Body of pancreas (tissue), 4 donors: ENCODE measurements at regions not wholly inside any gene's neighbourhood (a gene's known extent, or its start where the extent isn't known, plus 50 kb on each side); places are given as distances from the start of the nearest gene placed in this dataset.

Source experiments
- ATAC-seq: fragments of 150-250 bp; one replicate; pipeline ENCODE4 v1.9.1; 2016
- DNase-seq, 4 donors: peaks; one replicate each; pipeline ENCODE4 v3.0.0-alpha.2; 2019
- H3K27ac ChIP-seq, 4 donors: fragments of 200-600 bp; sonication (generic); 1 replicate in 3 of 4; 2 replicates in 1 of 4; pipeline versions ENCODE4 v1.5.1 to v1.6.1; 2016 to 2019; ENCODE audit warnings: mild to moderate bottlenecking in 1 of 4, mixed read lengths in 1 of 4, moderate library complexity in 1 of 4
- H3K27me3 ChIP-seq, 2 donors: fragments of 200-600 bp; sonication (generic); one replicate each; pipeline ENCODE4 v1.6.0; 2016; ENCODE audit warnings: mild to moderate bottlenecking in 1 of 2
- H3K36me3 ChIP-seq, 2 donors: fragments of 200-600 bp; sonication (generic); replicated peaks in 1 of 2; 2 replicates each; pipeline ENCODE4 v1.5.1; 2016; ENCODE audit warnings: low read depth in 2 of 2; ENCODE audit not compliant: insufficient read depth in 1 of 2
- H3K4me1 ChIP-seq: fragments of 200-600 bp; sonication (generic); one replicate; pipeline ENCODE4 v1.6.0; 2016
- H3K4me3 ChIP-seq, 2 donors: fragments of 200-600 bp; sonication (generic); 1 replicate in 1 of 2; 2 replicates in 1 of 2; pipeline ENCODE4 v1.5.1; 2016 to 2019
- H3K9me3 ChIP-seq, 3 donors: fragments of 200-600 bp; sonication (generic); 1 replicate in 2 of 3; 2 replicates in 1 of 3; pipeline ENCODE4 v1.5.1; 2016
- POLR2A ChIP-seq, 3 donors: fragments of 450-650 bp; IDR thresholded peaks; one replicate each; pipeline ENCODE4 v1.6.1; 2016; ENCODE audit warnings: antibody characterized with exemption in 3 of 3, mild to moderate bottlenecking in 2 of 3
- WGBS, 2 donors: methylation state at CpG; one replicate each; pipeline ENCODE4 v1.1.5; 2017; 5-methylcytosine and 5-hydroxymethylcytosine counted together
- intact Hi-C: fragments of 100-400 bp; cut with DNase I; formaldehyde crosslinking; loops from one replicate; pipeline ENCODE4 v1.15.1; 2023
- TF ChIP-seq, protein P1 (sequence below), 7 experiments: fragments of 450-650 bp in 4 of 7; fragments of 200-600 bp in 3 of 7; sonication (generic) in 3 of 7; IDR thresholded peaks; one replicate each; pipeline ENCODE4 v1.5.1; 2016 to 2019; ENCODE audit warnings: antibody characterized with exemption in 7 of 7

DNA sequence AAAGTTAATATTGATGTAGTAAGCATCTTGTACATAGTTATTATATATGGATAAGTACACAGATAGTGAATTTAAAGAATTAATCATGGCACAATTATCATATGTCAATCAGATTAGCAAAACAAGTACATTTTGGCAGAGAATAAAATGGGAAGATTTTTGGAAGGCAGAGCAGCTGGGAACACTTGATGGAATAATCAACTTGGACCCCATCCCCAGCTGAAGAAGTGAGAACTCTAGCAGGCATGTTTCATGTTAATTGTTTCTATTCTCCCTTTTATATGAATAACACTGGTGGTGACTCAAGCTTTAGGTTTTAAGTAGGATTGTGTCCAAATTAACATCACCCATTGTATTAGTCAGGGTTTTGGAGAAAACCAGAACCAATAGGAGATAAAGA is 198.7 kb downstream of the KCNJ2 start:
- H3K27ac ChIP-seq, result no peak overlapping the region
- no peaks in the 10 kb centered on the region for H3K4me1 ChIP-seq
- no peaks in the 10 kb centered on the region for H3K9me3 ChIP-seq
- H3K36me3 ChIP-seq, result no peaks in the 10 kb centered on the region
- intact Hi-C loops, result no loop called here
- TF ChIP-seq, protein P1, sequence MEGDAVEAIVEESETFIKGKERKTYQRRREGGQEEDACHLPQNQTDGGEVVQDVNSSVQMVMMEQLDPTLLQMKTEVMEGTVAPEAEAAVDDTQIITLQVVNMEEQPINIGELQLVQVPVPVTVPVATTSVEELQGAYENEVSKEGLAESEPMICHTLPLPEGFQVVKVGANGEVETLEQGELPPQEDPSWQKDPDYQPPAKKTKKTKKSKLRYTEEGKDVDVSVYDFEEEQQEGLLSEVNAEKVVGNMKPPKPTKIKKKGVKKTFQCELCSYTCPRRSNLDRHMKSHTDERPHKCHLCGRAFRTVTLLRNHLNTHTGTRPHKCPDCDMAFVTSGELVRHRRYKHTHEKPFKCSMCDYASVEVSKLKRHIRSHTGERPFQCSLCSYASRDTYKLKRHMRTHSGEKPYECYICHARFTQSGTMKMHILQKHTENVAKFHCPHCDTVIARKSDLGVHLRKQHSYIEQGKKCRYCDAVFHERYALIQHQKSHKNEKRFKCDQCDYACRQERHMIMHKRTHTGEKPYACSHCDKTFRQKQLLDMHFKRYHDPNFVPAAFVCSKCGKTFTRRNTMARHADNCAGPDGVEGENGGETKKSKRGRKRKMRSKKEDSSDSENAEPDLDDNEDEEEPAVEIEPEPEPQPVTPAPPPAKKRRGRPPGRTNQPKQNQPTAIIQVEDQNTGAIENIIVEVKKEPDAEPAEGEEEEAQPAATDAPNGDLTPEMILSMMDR (IDR thresholded peaks at IDR 0.05), result no peak
- no peak for TF ChIP-seq POLR2A (IDR thresholded peaks at IDR 0.05)
- H3K27me3 ChIP-seq, result no peaks in the 10 kb centered on the region
- H3K4me3 ChIP-seq, result no peak overlapping the region
- DNase-seq, result no peak
- ATAC-seq, result no peak

DNA sequence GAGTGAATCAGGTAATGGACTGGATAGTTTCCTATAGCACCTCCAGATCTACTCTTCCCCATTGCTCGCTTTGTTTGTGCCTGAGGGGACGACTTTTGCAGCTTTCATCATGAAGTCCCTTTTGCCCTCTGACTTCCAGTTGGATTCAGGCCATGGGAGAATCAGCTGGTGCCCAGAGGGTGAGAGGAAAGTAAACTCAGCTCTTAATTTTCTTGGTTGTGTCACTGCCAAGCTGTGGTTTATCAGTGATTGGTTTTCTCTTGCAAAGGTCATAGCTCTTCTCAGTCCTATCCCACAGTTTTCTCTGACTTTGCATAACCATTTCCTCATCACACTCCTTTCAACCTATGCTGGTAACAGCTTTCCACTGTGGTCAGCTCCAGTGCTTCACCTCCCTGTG is 200.1 kb downstream of the KCNJ2 start:
- H3K4me3 ChIP-seq, result no peak overlapping the region
- 68 to 84% methylated on average over 2 of the region's 2 CpGs for WGBS, 2 donors
- ATAC-seq (no peak), DNase-seq (no peak)
- TF ChIP-seq POLR2A (IDR thresholded peaks at IDR 0.05), result no peak
- TF ChIP-seq, protein P1 (IDR thresholded peaks at IDR 0.05), result no peak
- intact Hi-C loops, result no loop called here
- no peaks in the 10 kb centered on the region for H3K27me3 ChIP-seq
- no peaks in the 10 kb centered on the region for H3K9me3 ChIP-seq
- H3K4me1 ChIP-seq, result no peaks in the 10 kb centered on the region
- no peak overlapping the region for H3K27ac ChIP-seq
- no peaks in the 10 kb centered on the region for H3K36me3 ChIP-seq

- TF ChIP-seq, protein P1 (IDR thresholded peaks at IDR 0.05), result no peak
- TF ChIP-seq POLR2A (IDR thresholded peaks at IDR 0.05), result no peak
- Histone ChIP-seq H3K4me1 (no peaks in the 10 kb centered on the region), H3K4me3 (no peak overlapping the region), H3K9me3 (no peaks in the 10 kb centered on the region), H3K27me3 (no peaks in the 10 kb centered on the region), H3K36me3 (no peaks in the 10 kb centered on the region), H3K27ac (no peak overlapping the region)
- WGBS, 2 donors, result 58 to 70% methylated on average over 4 of the region's 4 CpGs
- intact Hi-C loops, result no loop called here
- ATAC-seq (no peak), DNase-seq (no peak)
Measured at GRCh38 chr17:70370816-70371215, 201.5 kb downstream of the KCNJ2 start.

GRCh38 chr17:70373369-70373768 is 204.0 kb downstream of the KCNJ2 start:
- Histone ChIP-seq H3K27ac (no peak overlapping the region), H3K36me3 (no peaks in the 10 kb centered on the region), H3K9me3 (no peaks in the 10 kb centered on the region), H3K27me3 (no peaks in the 10 kb centered on the region), H3K4me3 (no peak overlapping the region), H3K4me1 (no peaks in the 10 kb centered on the region)
- 36 to 52% methylated on average over 1 of the region's 1 CpG for WGBS, 2 donors
- intact Hi-C loops, result no loop called here
- ATAC-seq, result no peak
- TF ChIP-seq, protein P1 (IDR thresholded peaks at IDR 0.05), result no peak
- no peak for TF ChIP-seq POLR2A (IDR thresholded peaks at IDR 0.05)
- no peak for DNase-seq

GRCh38 chr17:70374496-70374895 is 205.2 kb downstream of the KCNJ2 start:
- DNase-seq (no peak), ATAC-seq (no peak)
- Histone ChIP-seq H3K36me3 (no peaks in the 10 kb centered on the region), H3K4me3 (no peak overlapping the region), H3K9me3 (no peaks in the 10 kb centered on the region), H3K27ac (no peak overlapping the region), H3K4me1 (no peaks in the 10 kb centered on the region), H3K27me3 (no peaks in the 10 kb centered on the region)
- 69 to 76% methylated on average over 7 of the region's 7 CpGs for WGBS, 2 donors
- TF ChIP-seq POLR2A (IDR thresholded peaks at IDR 0.05), result no peak
- TF ChIP-seq, protein P1 (IDR thresholded peaks at IDR 0.05), result no peak
- intact Hi-C loops, result no loop called here
